Kasumi-1 (cell line): ENCODE measurements at regions not wholly inside any gene's neighbourhood (a gene's known extent, or its start where the extent isn't known, plus 50 kb on each side); places are given as distances from the start of the nearest gene placed in this dataset.
A peak's percentile ranks its signal among the peaks of the same experiment; 100 is the strongest.

Source experiments
- DNase-seq, 2 experiments: peaks; one replicate each; lab custom pipeline; 2025; lab: John Stamatoyannopoulos, UW

- no peak for DNase-seq
These were observed 273.4 kb upstream of the TNRC6C start for GRCh38 chr17:77684803-77685798.

GRCh38 chr17:77685881-77686486, 272.5 kb upstream of the TNRC6C start:
- no peak for DNase-seq

DNA sequence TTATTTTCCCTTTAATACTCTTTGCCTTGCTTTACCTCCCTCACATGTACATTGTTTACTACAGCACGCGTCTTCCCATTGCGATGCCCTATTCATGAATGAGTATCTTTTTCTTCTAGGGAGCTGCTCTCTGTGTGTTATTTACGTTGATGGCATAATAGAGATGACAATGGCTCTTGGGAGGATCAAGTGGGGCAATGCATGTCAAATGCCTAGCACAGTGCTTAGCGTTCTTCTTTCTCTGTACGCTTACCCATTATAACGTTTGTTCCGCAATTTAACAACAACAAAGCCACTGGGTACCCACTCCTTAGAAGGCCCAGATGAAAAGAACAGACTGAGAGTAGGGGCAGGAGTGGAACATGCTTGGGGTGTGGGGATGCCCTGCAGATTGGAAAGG, 271.6 kb upstream of the TNRC6C start:
- DNase-seq: no peak

GRCh38 chr17:77687417-77687816, 271.1 kb upstream of the TNRC6C start:
- no peak for DNase-seq

GRCh38 chr17:77687921-77688320, 270.6 kb upstream of the TNRC6C start:
- no peak for DNase-seq

GRCh38 chr17:77688369-77688768, 270.1 kb upstream of the TNRC6C start:
- DNase-seq: no peak

GRCh38 chr17:77690271-77691161, 268.0 kb upstream of the TNRC6C start:
- peak; percentile 82 to 83 for DNase-seq

GRCh38 chr17:77691216-77692085, 267.1 kb upstream of the TNRC6C start:
- DNase-seq: no peak

DNA sequence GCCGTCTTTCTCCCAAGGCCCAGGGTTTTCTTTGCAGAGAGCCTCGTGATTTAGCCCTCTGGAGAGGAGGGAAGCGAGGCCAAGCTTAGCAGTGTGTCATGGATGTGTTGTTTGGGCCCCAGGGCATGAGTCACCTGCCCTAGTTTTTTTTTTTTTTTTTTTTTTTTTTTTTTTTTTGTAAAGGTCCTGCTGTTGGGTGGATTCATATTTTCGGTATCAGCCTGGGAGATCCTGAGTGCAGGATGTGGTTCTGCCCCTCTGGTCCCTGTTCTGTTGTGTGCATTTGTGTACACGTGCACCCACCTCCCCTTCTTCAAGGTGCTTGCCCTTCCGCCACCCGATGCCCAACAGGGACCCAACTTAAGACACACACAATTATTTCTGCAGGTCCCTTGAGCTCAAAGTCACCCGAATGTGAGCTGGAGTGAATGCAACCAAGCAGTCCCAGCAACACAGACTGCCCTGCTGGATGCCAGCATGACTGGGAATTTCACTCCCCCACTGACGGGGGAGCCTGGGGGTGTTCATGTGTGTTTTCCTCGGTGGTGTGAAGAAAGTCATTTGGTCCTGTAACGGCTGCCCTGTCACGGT, 265.8 kb upstream of the TNRC6C start:
- DNase-seq: no peak

- DNase-seq: no peak
These were observed 265.2 kb upstream of the TNRC6C start for GRCh38 chr17:77693301-77693700.

DNA sequence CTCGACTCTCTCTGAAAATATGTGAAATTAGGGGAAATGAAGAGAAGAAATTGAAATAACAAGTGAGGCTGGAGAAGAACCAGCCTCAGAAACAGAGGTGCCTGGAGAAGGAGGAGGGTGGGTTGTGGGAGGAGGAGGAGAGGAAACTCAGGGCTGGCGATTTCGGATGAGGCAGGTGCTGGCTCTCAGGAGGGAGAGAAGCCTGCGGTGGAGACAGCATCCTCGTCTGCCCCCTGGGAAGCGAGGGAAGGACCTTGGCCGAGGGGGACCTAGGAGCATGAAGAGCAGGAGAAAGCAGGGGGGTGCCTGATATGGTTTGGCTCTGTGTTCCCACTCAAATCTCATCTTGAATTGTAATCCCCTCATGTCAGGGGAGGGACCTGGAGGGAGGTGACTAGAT, 264.7 kb upstream of the TNRC6C start:
- no peak for DNase-seq

DNA sequence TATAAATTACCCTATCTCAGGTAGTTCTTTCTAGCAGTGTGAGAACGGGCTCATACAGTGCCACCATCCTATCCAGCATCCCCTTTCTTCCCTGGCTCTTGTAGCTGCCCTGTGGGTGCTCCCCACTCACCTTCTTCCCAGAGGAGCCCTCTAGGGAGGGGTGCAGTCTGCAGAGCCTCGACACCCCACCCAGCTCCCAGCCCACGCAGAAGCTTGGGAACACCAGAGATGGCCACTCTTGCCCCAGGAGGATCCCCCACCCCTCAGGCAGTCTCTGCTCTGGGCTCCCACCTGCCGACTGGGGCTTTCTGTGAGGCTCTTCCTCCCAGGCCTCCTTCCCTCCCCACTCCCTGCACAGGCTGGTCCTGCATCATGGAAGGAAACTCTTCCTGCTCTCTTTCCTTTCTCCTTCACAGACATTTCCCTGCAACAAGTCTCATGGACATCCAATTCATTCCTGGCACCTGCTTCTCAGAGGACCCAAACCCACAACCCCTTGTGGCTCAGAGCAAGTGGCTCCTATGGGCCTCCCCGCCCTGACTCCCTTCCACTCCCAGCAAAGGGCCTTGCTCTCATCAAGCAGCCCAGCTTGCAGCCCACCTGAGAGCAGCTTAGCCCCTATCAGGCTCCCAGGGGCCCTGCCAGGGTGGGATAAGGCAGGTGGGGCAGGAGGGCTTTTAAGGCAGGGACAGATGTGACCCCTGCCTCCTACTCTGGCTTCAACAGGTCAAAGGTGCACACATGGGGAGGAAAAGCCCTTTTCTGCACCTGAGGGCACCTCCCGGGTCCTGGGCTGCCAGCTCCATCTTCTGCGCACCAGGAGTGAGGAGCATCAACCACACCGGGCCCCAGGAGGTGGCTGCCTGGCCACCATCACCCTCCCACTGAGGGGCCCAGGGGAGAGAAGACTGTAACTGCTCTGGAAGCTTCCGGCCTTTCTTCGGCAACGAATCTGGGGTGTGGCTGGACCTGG, 263.8 kb upstream of the TNRC6C start:
- no peak for DNase-seq

DNA sequence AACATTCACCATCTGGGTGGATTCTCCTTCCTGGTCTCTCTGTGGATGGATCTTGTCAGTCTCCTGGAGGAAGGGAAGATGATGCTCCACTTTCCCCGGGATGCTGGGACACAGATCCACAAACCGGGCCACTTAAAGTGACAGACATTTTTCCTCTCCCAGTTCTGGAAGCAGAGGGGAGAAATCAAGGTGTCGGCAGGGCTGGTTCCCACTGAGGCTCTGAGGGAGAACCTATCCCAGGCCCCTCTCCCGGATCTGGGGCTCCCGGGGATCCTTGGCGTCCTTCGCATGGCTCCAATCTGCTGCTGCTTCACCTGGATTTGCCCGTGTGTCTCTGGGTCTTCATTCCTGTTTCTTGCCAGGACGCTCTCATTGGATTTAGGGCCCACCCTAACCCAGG, 263.1 kb upstream of the TNRC6C start:
- DNase-seq: no peak

DNA sequence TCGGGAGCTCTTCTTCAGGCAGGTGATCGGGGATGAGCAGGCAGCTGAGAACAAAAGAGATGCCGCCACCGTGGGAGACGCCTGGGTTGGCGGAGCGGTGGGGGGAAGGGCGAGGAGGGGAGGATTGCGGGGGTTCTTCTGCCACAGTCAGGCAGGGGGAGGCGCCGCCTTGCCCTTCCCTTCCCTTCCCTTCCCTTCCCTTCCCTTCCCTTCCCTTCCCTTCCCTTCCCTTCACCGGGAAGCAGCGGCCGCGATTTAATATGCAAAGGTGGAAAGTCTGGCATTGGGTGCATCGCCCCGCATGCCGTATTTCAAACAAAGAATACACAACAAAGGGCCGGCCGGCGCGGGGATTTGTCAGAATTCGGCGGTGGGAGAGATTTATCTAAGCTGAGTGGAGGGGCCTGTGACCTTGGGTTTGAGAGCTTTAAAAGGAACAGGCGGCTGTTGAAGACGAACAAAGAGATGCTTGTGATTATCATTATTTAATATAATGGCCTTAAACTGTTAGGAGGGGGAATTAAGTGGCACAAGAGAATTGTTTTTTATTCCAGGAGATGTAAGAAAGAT, 262.3 kb upstream of the TNRC6C start:
- DNase-seq: no peak

GRCh38 chr17:77696721-77697460, 261.6 kb upstream of the TNRC6C start:
- DNase-seq: no peak

DNA sequence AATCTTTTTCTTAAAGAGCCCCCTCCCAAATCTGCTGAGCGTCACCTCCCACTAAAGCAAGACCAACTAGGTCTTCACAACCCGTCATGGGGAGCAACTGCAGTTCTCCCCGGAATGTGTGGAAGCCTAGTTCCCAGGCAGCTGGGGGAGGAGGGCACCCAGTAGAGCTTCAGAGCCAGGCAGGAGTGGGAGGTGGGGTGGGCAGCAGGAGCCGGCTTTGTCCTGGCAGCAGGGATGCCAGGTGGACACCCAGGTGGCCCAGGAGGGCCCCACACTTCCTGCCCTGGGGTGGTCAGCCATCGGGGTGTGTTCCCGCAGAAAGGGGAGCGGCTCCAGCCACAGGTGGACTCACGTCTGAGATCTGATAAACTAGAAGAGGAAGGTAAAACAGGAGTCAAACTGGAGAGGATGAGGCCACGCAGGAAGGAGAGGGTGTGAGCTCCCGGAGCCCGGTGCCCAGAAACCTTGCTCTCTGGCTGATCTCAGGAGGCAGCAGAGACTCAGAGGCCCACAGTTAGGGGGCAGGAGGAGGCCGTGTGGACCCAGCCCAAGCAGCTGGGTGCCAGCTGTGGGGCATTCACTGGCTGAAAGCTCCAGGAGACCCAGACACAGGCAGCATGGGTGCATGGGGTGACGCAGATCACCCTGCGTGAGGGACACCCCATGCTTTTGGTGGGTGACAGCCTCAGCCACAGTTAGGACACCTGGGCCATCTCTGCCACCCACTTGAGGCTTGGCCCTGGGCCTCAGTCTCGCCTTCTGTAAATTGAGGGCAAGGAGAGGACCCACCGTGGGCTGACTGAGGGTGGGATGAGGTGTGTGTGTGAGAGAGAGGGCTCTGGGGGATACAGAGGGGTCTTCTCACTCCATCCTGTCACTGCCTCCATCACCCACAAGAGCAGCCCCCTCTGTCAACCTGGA, 260.8 kb upstream of the TNRC6C start:
- DNase-seq: no peak

DNA sequence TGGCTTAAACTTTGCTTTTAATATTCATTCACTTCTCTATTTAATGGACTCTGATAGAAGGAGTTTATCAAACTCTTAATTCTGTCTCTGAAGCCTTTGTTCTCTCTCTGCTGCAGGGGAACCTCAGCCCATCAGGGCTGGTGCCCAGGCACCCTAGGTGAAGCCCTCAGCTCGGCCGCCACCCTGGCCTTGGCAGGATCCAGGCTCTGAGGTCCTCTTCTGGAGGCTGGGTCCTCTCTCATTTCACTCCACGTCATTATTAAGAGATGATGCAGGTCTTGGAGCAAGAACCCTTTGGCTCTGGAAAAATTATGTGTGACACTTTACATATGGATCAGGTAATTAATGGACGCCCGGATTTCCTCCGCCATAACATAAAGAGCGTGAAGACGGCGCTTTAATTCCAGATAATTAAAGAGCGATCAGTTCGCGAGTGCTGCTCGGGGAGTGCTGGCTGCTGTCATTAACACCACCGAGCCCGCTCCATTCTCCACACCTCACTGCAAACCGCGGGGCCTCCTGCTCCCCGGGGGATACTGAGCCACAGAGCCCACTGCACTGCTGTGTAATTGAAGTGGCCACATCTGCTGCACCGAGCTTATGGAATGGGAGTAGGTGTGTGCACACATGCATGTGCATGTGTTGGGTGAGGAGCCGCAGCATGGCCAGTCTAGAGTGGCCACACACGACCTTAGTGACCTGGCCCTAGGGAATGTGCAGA, 259.4 kb upstream of the TNRC6C start:
- DNase-seq: no peak
